GM23248 (cell line): ENCODE measurements at regions not wholly inside any gene's neighbourhood (a gene's known extent, or its start where the extent isn't known, plus 50 kb on each side); places are given as distances from the start of the nearest gene placed in this dataset.

Source experiments
- EZH2 ChIP-seq: fragments of 200-600 bp; sonication (generic); IDR thresholded peaks from 2 replicates; pipeline ENCODE4 v1.6.1; 2018; ENCODE audit warnings: antibody characterized with exemption, mild to moderate bottlenecking; ENCODE audit not compliant: insufficient read depth, poor library complexity, severe bottlenecking
- EZH2phosphoT487 ChIP-seq: fragments of 200-600 bp; sonication (generic); IDR thresholded peaks from 2 replicates; pipeline ENCODE4 v1.6.1; 2018; ENCODE audit warnings: antibody characterized with exemption, moderate library complexity, mild to moderate bottlenecking, low read depth; ENCODE audit not compliant: insufficient read depth

DNA sequence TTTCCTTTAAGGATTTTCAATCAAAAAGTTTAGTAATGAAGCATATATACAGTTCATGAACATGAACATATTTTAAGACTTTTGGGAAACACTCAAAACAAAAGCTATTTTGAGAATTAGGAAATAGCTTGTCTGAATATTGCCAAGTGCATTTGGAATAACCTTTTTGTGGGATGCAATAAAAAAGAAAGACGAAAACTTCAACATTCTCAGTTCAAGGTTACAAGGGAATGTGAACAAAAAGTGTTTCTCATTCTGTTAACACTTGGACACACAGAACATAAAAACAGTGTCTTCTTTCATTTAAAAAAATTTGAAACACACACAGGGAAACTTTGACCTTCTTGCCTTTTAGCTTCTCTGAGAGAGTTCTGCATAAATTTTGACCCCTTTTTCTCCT lies 72.7 kb upstream of the TCF21 start:
- TF ChIP-seq EZH2phosphoT487 (no peak), EZH2 (no peak)
